ENCODE measurements at regions not wholly inside any gene's neighbourhood (a gene's known extent, or its start where the extent isn't known, plus 50 kb on each side); places are given as distances from the start of the nearest gene placed in this dataset.

GRCh38 chr3:180747805-180748361, 68.6 kb upstream of the CCDC39 start:
- intact Hi-C loops (cut with micrococcal nuclease) (no loop called here), dilution Hi-C loops (cut with MboI; ENCODE audit: extremely low pct_ligation_motif_present, low sequenced_read_pairs) (no loop called here)
- Histone ChIP-seq H4K20me1 (replicated peaks; ENCODE audit: control insufficient read depth, extremely low read depth, insufficient read depth, low read length) (no peaks in the 10 kb centered on the region), H3K27ac (ENCODE audit: insufficient read depth, low read depth, low read length) (no peak overlapping the region), H3K9ac (replicated peaks; ENCODE audit: extremely low read depth, insufficient read depth, low read length) (no peak overlapping the region), H2AFZ (ENCODE audit: low read depth, low read length) (no peak overlapping the region), H3K79me2 (ENCODE audit: control insufficient read depth, insufficient read depth, low read length) (no peaks in the 10 kb centered on the region), H3K27me3 (ENCODE audit: control insufficient read depth in 2 of 2, insufficient read depth in 2 of 2, low read length in 2 of 2) (no peaks in the 10 kb centered on the region), H3K4me3 (replicated peaks in 1 of 3; ENCODE audit: insufficient read depth in 1 of 3, low read depth in 1 of 3, low read length in 3 of 3) (no peak overlapping the region), H3K9me3 (replicated peaks; ENCODE audit: control insufficient read depth, insufficient read depth, low read length) (no peaks in the 10 kb centered on the region), H3K36me3 (ENCODE audit: control insufficient read depth in 2 of 2, extremely low read depth in 1 of 2, insufficient read depth in 2 of 2, low read length in 2 of 2) (no peaks in the 10 kb centered on the region), H3K4me2 (ENCODE audit: insufficient read depth, low read length) (no peak overlapping the region), H3K9me1 (replicated peaks; ENCODE audit: control insufficient read depth, extremely low read depth, insufficient read depth, low read length) (no peaks in the 10 kb centered on the region), H3K4me1 (ENCODE audit: control insufficient read depth, extremely low read depth, insufficient read depth, low read length) (no peaks in the 10 kb centered on the region)
- DNase-seq (ENCODE audit: low read depth, low spot score) (no peak), FAIRE-seq (no peak)
- no TSS peak for BruUV-seq (replicated peaks)
- POLR2A ChIA-PET: no interaction called here
- CTCF ChIA-PET: no interaction called here
- TF ChIP-seq MYC (IDR thresholded peaks at IDR 0.05; ENCODE audit: low read depth, low read length): no peak
- TF ChIP-seq POLR2AphosphoS5 (IDR thresholded peaks at IDR 0.05; ENCODE audit: insufficient read depth, low read depth, low read length): no peak
- no peak for TF ChIP-seq CTCF (IDR thresholded peaks at IDR 0.05; ENCODE audit: extremely low read depth in 1 of 2, insufficient read depth in 1 of 2, low read depth in 1 of 2, low read length in 2 of 2)
- no peak for TF ChIP-seq JUN (IDR thresholded peaks at IDR 0.05; ENCODE audit: borderline replicate concordance, insufficient read depth, insufficient read length, low read depth)
- no peak for TF ChIP-seq POLR2A (IDR thresholded peaks at IDR 0.05; ENCODE audit: low read depth, low read length)
- no peak for TF ChIP-seq FOS (IDR thresholded peaks at IDR 0.05; ENCODE audit: borderline replicate concordance, insufficient read depth, low read length)
- no peak for TF ChIP-seq EZH2 (IDR thresholded peaks at IDR 0.05; ENCODE audit: borderline replicate concordance, low read depth, low read length, severe bottlenecking)
- no peak for TF ChIP-seq GATA2 (IDR thresholded peaks at IDR 0.05; ENCODE audit: insufficient read depth, insufficient read length, low read depth, low read length)
- no peak for TF ChIP-seq MAX (IDR thresholded peaks at IDR 0.05; ENCODE audit: insufficient read depth, insufficient read length)

Measured in endothelial cell of umbilical vein (primary cell).